HEK293T (cell line): ENCODE measurements at regions not wholly inside any gene's neighbourhood (a gene's known extent, or its start where the extent isn't known, plus 50 kb on each side); places are given as distances from the start of the nearest gene placed in this dataset.
A peak's percentile ranks its signal among the peaks of the same experiment; 100 is the strongest.

Experiments
- CTCF ChIA-PET: fragments of 350-600 bp; formaldehyde crosslinking; extraction: SDS; loops from one replicate; lab custom pipeline; 2021; ENCODE audit warnings: antibody characterized with exemption, inconsistent platforms; lab: Yijun Ruan, JAX
- POLR2A ChIA-PET: fragments of 350-600 bp; formaldehyde crosslinking; extraction: SDS; loops from one replicate; lab custom pipeline; 2020; ENCODE audit warnings: antibody characterized with exemption, inconsistent platforms; lab: Yijun Ruan, JAX
- DNase-seq: peaks from one replicate; pipeline ENCODE4 v3.0.0; 2012; ENCODE audit warnings: mixed read lengths; ENCODE audit errors: extremely low spot score
- ARNT ChIP-seq: fragments of 450-650 bp; IDR thresholded peaks from 2 replicates; pipeline ENCODE4 v1.6.1; 2017; ENCODE audit warnings: mild to moderate bottlenecking
- BHLHE40 ChIP-seq: fragments of 450-650 bp; IDR thresholded peaks from 2 replicates; pipeline ENCODE4 v1.6.1; 2016; ENCODE audit warnings: mild to moderate bottlenecking, moderate library complexity, borderline replicate concordance
- CTBP1 ChIP-seq: fragments of 450-650 bp; IDR thresholded peaks from 2 replicates; pipeline ENCODE4 v1.6.1; 2016; ENCODE audit warnings: borderline replicate concordance
- ELF4 ChIP-seq: fragments of 450-650 bp; IDR thresholded peaks from 2 replicates; pipeline ENCODE4 v1.6.1; 2017; ENCODE audit warnings: antibody characterized with exemption
- FOXA1 ChIP-seq: fragments of 450-650 bp; IDR thresholded peaks from 2 replicates; pipeline ENCODE4 v1.6.1; 2016; ENCODE audit warnings: mild to moderate bottlenecking
- FOXK2 ChIP-seq: fragments of 450-650 bp; IDR thresholded peaks from 2 replicates; pipeline ENCODE4 v1.6.1; 2016; ENCODE audit warnings: mild to moderate bottlenecking
- FOXM1 ChIP-seq: fragments of 450-650 bp; IDR thresholded peaks from 2 replicates; pipeline ENCODE4 v1.6.1; 2017; ENCODE audit warnings: mild to moderate bottlenecking, borderline replicate concordance
- HDGF ChIP-seq: fragments of 450-650 bp; IDR thresholded peaks from 2 replicates; pipeline ENCODE4 v1.6.1; 2017; ENCODE audit warnings: antibody characterized with exemption, borderline replicate concordance
- L3MBTL2 ChIP-seq: fragments of 450-650 bp; conservative IDR thresholded peaks from 2 replicates; pipeline ENCODE4 v1.6.1; 2016; ENCODE audit warnings: mild to moderate bottlenecking
- LEF1 ChIP-seq: fragments of 450-650 bp; IDR thresholded peaks from 2 replicates; pipeline ENCODE4 v1.6.1; 2017; ENCODE audit warnings: mild to moderate bottlenecking, borderline replicate concordance
- NFRKB ChIP-seq: fragments of 450-650 bp; IDR thresholded peaks from 2 replicates; pipeline ENCODE4 v1.6.1; 2016; ENCODE audit warnings: mild to moderate bottlenecking, moderate library complexity
- SP1 ChIP-seq: fragments of 450-650 bp; IDR thresholded peaks from 2 replicates; pipeline ENCODE4 v1.6.1; 2017
- SUZ12 ChIP-seq: fragments of 450-650 bp; IDR thresholded peaks from 2 replicates; pipeline ENCODE4 v1.6.1; 2016; ENCODE audit warnings: mild to moderate bottlenecking
- TARDBP ChIP-seq: fragments of 450-650 bp; IDR thresholded peaks from 2 replicates; pipeline ENCODE4 v1.6.1; 2016
- ZNF384 ChIP-seq: fragments of 450-650 bp; IDR thresholded peaks from 2 replicates; pipeline ENCODE4 v1.6.1; 2016
- TF ChIP-seq, protein P1 (sequence below): fragments of 450-650 bp; IDR thresholded peaks from 2 replicates; pipeline ENCODE4 v1.6.1; 2016

DNA sequence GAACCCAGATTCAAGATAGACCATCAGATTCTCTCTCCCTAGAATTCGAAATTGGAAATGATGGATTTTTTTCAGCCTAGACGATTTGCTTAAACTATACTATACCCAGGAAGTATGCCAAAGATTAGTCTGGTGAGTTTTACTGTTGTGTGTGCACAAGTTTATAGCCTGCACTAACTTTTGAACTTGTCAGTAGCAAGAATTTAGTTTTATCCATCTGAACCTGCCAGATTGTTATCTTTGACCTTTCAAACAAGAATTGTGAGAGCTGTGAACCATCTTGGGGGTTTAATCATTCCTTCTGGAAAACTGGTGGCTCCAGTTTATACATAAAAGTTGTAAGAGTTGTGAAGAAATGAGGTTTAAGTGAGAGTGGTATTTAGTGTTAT lies 243.5 kb upstream of the DAAM1 start:
- ChIA-PET POLR2A (no interaction called here), CTCF (interaction anchor here (0.6 kb wide), 1 partner anchor 305 kb away, joined by 3 read pairs; no protein-coding TSS in a partner anchor)
- DNase-seq: no peak
- TF ChIP-seq BHLHE40 (no peak), L3MBTL2 (no peak), HDGF (no peak), SUZ12 (no peak)

DNA sequence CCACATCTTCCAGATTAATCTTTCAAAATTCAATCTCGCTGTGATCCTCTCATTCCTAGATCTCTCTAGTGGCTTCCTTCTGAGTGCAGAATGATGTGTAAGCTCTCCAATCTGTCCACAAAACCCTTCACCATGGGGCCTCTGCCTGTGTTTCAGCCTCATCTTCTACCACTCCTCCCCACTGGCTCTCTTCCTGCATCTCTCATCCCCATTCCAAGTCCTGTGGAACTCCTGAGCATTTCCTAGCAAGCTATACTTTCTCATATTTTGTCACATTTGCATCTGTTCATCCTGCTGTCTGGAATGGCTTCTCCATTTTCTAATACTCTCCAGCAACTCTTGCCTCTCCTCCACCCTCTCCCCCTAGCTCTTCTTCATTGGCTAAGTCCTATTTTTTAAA lies 242.0 kb upstream of the DAAM1 start:
- ChIA-PET POLR2A (no interaction called here), CTCF (interaction anchor here (0.6 to 0.7 kb wide), 3 partner anchors 60 to 427 kb away, joined by 3 read pairs; no protein-coding TSS in a partner anchor)
- no peak for TF ChIP-seq FOXA1
- TF ChIP-seq, protein P1, sequence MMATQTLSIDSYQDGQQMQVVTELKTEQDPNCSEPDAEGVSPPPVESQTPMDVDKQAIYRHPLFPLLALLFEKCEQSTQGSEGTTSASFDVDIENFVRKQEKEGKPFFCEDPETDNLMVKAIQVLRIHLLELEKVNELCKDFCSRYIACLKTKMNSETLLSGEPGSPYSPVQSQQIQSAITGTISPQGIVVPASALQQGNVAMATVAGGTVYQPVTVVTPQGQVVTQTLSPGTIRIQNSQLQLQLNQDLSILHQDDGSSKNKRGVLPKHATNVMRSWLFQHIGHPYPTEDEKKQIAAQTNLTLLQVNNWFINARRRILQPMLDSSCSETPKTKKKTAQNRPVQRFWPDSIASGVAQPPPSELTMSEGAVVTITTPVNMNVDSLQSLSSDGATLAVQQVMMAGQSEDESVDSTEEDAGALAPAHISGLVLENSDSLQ: no peak
- no peak for DNase-seq

- TF ChIP-seq, protein P1: no peak
- no peak for TF ChIP-seq FOXA1
- CTCF ChIA-PET: interaction anchor here (0.6 kb wide), 2 partner anchors 44 to 61 kb away, joined by 3 read pairs; no protein-coding TSS in a partner anchor
- no peak for DNase-seq
- POLR2A ChIA-PET: no interaction called here
Observed at GRCh38 chr14:58947156-58947555, 241.3 kb upstream of the DAAM1 start.

GRCh38 chr14:58947814-58948445 lies 240.5 kb upstream of the DAAM1 start:
- CTCF ChIA-PET: interaction anchor here (0.7 kb wide), 1 partner anchor 99 kb away, joined by 3 read pairs; no protein-coding TSS in a partner anchor
- no peak for TF ChIP-seq L3MBTL2
- TF ChIP-seq TARDBP: no peak
- TF ChIP-seq, protein P1: no peak
- no peak for TF ChIP-seq ARNT
- TF ChIP-seq CTBP1: no peak
- no peak for TF ChIP-seq SP1
- no peak for TF ChIP-seq FOXM1
- no peak for TF ChIP-seq BHLHE40
- no peak for TF ChIP-seq NFRKB
- no peak for TF ChIP-seq ELF4
- no peak for TF ChIP-seq FOXA1
- no peak for TF ChIP-seq FOXK2
- no peak for TF ChIP-seq SUZ12
- TF ChIP-seq HDGF: no peak
- no peak for TF ChIP-seq LEF1
- TF ChIP-seq ZNF384: no peak
- DNase-seq: peak; percentile 13
- POLR2A ChIA-PET: no interaction called here

GRCh38 chr14:58950555-58950954 lies 237.9 kb upstream of the DAAM1 start:
- CTCF ChIA-PET: no interaction called here
- POLR2A ChIA-PET: no interaction called here

GRCh38 chr14:58951143-58951542 lies 237.3 kb upstream of the DAAM1 start:
- CTCF ChIA-PET: no interaction called here
- no peak for DNase-seq
- POLR2A ChIA-PET: no interaction called here
- TF ChIP-seq L3MBTL2 (no peak), ZNF384 (no peak), FOXM1 (no peak), LEF1 (no peak), HDGF (no peak), FOXA1 (no peak), TARDBP (no peak), ARNT (no peak), ELF4 (no peak), SUZ12 (no peak)

More at GRCh38 chr14:58950555-58950954, 237.9 kb upstream of the DAAM1 start:
- no peak for DNase-seq
- TF ChIP-seq, protein P1: no peak
- TF ChIP-seq FOXK2: no peak
- no peak for TF ChIP-seq CTBP1
- TF ChIP-seq ZNF384: no peak
- TF ChIP-seq HDGF: no peak
- no peak for TF ChIP-seq LEF1
- no peak for TF ChIP-seq SP1
- no peak for TF ChIP-seq ARNT
- no peak for TF ChIP-seq FOXA1
- no peak for TF ChIP-seq L3MBTL2
- no peak for TF ChIP-seq ELF4
